Right hindlimb (tissue), 1 donor: ENCODE measurements at regions not wholly inside any gene's neighbourhood (a gene's known extent, or its start where the extent isn't known, plus 50 kb on each side); places are given as distances from the start of the nearest gene placed in this dataset.
"Not testable (repeated sequence)": the region's sequence is repeated elsewhere in the genome, so short reads cannot be mapped to it uniquely, and the experiment has no call there.

Experiments
- DNase-seq: peaks from one replicate; pipeline ENCODE4 v3.0.0-alpha.2; 2018

DNA sequence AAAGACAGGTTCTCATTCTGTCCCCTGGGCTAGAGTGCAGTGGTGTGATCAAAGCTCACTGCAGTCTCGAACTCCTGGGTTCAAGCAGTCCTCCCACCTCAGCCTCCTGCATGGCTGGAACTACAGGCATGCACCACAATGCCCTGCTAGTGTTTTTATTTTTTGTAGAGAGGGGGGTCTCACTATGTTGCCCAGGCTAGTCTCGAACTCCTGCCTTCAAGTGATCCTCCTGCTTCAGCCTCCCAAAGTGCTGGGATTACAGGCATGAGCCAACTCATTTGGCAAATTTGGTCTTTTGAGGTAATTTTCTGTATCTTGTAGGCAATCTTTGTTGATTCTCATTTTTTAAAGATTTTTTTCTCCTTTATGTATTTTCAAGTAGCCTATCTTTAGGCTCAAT lies 205.7 kb downstream of the ZIC5 start:
- no peak for DNase-seq

DNA sequence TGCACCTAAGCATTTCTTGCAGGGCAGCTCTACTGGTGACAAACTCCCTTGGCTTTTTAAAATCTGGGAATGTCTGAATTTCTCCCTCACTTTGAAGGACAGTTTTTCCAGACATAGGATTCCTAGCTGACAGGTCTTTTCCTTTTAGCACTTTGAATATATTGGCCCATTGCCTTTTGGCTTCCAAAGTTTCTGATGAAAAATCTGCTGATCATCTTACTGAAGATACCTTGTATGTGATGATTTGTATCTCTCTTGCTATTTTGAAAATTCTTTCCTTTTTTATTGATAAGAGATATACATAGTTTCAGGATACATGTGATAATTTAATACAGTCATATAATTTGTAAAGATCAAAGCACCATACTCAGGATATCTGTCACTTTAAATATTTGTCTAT lies 211.1 kb downstream of the ZIC5 start:
- DNase-seq = no peak

DNA sequence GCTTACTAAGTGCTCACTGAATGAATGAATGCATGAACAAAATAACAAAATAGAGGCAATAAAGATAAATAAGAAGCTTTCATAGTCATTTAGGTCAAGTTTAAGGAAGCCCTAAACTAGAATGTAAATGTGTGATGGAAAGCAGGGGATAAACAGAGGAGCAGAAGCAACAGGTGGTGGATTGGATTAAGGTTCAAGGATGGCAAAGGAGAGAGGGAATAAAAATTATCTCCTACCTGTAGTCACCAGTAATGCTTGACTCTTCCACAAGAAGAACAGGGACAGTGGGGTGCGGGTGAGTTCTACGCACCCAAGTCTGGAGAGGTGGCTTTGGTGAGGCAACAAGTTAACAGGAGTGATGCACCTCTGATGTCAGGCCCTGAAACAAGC lies 212.4 kb downstream of the ZIC5 start:
- no peak for DNase-seq

DNA sequence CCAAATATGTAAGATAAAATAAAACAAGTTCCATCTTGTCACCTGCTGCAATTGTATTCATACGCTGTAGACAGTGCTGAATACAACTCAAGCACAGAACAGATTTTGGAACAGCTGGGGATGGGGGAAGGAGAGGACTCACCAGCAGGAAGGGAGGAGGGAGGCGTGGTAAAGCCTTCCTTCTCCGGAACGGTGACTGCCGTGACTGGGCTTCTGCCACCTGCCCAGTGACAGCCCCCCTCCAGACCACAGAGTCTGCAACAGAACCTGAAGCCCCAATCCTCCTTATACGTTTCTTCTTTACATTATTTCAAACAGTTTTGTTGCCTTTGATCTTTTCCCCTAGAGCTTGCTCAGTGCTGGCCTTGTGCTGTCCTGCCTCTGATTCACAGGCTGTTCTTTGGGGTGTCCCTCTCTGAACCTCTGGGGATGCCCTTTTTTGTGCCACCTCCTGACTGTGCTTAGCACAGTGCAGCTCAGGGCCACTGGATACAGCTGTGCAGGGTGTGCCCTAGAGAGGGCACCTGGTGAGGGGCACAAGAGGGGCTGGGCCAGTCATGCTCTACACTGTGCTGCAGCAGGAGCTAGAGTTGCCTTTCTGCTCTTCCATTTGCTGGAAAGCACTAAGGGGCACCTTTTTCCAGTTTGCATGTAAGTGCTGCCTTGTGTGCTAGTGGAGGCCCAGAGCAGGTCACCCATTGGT lies 213.0 kb downstream of the ZIC5 start:
- DNase-seq = no peak

DNA sequence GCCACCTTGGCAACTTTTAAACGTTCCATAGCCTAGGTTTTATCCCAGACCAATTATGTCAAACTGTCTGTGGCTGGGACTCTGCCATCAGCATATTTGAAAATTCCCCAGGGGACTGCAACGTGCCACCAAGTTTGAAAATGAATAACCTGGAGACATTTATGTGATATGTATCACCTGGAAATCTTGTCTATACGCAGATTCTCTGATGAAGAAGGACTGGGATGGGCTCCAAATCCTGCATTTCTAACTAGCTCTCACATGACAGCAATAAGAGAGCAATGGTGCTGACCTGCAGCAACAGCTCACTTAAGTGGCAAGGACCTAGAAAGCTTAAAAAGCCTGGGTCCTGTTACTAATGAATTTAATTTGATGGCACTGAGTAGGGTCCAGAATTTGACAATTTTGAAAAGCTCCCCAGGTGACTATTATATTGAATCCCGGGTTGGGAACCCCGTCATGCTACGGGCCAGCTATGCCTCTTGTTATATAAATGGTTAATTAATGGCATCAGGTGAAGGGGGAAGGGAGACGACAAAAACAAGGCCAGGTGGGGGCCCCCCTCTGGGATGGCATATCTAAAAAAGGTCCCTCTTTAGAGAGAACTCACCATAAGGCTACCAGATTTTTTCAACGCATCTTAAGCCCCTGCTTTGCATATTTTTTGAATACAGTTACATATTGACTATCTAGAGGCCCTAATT lies 213.7 kb downstream of the ZIC5 start:
- no peak for DNase-seq

DNA sequence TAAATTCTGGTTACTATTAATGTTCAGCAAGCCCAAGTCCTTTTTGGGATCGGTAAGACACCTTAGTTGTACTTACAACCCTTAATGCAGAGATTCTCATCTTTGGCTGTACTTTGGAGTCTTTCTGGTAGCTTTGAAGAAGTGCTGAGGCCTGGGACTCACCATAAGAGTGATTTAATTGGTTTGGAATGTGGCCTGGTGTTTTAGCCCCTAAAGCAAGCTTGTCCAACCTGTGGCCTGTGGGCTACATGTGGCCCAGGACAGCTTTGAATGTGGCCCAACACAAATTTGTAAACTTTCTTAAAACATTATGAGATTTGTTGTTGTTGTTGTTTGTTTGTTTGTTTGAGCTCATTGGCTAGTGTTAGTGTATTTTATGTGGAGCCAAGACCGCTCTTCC lies 215.3 kb downstream of the ZIC5 start:
- no peak for DNase-seq

DNA sequence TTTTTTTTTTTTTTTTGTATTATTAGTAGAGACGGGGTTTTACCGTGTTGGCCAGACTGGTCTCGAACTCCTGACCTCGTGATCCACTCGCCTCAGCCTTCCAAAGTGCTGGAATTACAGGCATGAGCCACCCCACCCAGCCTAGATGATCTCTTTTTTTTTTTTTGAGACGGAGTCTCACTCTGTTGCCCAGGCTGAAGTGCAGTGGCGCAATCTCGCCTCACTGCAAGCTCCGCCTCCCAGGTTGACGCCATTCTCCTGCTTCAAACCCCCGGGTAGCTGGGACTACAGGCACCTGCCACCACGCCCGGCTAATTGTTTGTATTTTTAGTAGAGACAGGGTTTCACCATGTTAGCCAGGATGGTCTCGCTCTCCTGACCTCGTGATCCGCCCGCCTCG lies 216.8 kb downstream of the ZIC5 start:
- DNase-seq = not testable (repeated sequence)

DNA sequence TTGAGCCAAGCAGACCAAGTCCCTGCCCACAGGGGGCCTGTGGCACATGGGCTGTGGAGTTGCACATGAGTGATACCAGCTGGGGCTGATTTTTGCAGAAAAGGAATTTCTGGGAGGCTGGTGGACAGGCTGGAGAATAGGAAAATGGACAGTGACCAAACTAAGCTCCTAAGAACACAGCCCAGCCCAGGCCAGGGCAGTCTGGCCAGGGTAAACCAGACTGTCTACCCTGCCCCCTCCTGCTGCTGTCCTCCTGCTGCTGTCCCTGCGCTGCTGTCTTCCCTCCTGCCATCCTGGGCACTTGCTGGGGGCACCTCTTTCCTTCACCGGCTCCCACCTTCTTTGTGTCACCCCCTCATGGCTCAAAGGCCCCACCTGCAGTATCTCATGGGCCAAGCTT lies 219.2 kb downstream of the ZIC5 start:
- DNase-seq = no peak

DNA sequence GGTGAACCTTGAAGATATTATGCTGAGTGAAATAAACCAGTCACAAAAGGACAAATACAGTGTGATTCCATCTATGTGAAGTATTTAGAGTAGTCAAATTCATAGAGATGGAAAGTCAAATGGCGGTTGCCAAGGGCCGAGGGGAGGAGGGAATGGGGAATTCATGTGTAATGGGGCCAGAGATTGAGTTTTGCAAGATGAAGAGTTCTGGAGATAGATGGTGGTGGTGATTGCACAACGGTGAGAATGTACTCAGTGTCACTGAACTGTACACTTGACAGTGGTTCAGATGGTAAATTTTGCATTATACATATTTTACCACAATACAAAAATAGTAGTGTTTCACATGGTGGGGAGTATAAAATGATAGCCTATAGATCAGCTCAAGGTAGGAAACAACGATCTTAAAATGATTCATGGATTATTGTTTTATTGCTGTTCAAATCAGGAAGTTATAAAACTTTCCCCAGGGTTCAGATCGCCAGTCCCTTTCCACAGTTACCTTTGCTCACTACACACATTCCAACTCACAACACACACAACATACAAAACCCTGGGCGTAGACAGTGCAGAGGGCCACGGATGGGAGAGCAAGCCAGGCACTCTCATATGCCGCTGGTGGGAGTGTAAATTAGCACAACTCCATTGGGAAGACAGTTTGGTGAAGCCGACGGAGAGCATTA lies 219.9 kb downstream of the ZIC5 start:
- DNase-seq = no peak

DNA sequence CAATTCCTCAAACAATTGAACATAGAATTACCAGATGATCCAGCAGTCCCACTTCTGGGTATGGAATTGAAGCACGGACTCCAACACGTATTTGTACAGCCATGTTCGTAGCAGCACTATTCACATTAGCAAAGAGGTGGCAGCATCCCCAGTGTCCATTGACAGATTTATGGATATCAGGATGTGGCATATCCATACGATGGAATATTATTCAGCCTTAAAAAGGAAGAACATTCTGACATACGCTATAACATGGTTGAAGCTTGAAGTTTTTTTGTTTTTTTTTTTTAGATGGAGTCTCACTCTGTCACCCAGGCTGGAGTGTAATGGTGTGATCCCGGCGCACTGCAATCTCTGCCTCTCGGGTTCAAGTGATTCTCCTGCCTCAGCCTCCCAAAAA lies 220.6 kb downstream of the ZIC5 start:
- no peak for DNase-seq

DNA sequence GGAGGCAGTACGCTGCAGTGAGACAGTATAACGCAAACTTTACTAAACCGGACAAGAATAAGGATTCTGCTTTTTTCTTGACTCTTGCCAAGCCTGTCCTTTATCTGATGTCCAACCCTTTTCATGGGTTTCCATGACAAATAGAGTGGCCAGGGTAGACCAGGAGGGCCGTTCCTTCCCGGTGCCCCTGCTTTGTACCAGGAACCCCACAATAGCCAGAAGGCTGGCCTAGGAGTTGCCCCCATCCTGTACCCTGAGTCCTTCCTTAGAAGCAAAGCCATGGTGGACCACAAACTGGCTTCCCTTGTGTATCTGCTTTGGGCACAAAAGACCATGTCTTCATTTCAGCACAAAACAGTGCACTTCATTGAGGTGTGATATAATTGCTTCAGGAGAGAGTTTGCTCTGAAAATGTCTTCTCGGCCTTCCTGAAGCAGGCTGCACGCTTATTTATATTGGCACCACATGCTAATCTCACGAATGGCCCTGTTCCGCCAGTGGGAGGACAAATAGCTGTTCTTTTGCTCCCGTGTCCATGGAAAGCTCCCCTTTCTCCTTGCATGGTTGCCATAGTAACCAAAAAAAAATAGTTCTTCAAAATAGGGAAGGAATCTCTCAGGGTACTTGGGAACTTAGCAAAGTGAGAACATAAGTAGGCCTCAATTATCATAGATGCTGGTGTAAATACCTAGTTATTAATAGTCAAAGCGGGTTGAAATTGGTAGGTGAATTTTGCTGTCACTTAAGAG lies 222.1 kb downstream of the ZIC5 start:
- no peak for DNase-seq

DNA sequence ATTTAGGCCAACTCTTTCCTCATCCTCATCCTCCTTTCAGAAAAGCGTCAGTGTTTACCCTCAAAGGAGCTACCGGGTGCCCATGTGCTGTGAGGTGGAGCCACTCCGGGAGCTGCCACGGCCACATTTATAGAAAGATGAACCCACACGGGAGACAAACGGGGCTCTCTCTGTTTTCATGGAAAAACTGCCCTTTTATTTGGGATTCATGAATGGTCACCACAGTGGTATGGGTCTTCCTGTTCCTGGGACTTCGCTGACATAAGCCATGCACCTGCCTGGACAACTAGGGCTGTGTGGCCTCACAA lies 224.2 kb downstream of the ZIC5 start:
- no peak for DNase-seq

DNA sequence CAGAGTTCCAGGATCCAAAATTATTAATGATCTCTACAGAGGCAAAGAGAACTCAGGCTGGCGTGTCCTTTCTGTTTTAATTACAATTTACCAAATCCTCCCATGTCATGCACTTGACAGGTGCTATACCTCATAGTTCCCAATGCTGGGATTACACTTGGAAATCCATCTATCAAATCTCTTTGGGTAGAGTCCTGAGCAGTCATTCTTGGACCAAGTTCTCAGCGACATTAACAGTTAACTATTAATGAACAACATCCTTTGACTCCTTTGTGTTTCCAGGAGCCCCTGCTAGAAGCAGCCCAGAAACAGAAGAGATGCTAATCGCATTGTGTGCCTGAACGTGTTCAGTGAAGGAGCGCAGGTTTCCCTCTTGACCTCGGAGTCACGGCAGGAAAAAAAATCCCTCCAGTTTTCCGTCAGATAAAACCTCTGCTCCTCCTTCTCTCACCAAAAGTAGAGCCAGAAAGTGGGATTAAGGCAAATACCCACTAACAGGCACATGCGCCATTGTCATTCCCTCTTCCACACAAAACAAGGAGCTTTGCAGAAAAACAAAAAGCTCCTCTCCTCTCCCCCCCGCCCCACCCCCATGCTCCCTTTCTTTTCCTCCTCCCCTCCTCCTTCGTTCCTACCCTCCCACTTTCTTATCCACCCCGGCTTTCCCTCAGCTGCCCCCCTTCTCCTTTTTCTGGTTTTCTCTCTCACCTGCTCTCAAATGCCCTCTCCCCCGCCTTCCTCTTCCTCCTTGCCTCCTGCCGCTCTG lies 224.7 kb downstream of the ZIC5 start:
- no peak for DNase-seq

DNA sequence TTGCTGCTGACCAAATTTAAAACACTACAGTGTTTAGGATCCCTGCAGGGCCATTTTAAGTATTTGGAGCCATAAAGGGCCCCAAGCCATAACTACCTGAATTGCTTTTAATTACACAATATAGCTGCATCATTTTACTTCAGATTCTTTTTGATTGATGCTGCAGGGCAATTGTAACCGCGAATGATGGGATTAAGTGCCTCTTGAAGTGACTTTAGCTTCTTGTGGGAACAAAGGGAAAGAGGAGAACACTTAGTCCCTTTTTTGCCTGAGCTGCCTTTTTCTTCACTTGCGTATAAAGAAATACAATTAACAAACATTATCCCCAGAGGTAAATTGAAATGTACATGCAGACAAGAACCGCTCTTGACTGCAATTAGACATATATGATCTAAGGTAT lies 228.5 kb downstream of the ZIC5 start:
- DNase-seq = no peak

DNA sequence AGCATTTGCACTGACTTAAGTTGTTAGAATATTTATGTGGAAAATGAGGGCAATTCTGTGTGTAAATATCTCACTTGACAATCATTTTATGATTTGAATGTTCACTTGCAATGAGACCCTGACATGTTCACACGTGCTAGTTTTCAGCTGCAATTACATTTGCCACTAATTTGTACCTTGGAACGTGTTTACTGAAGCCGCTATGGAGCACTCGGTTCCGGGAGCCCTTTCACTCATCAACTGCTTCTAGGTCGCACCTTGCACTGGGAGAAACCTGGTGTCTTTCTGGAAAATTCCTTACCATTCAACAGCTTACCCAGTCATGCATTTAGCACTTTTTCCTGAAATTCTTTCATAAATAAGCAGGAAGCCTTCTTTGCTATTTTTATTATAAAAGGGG lies 229.6 kb downstream of the ZIC5 start:
- no peak for DNase-seq

DNA sequence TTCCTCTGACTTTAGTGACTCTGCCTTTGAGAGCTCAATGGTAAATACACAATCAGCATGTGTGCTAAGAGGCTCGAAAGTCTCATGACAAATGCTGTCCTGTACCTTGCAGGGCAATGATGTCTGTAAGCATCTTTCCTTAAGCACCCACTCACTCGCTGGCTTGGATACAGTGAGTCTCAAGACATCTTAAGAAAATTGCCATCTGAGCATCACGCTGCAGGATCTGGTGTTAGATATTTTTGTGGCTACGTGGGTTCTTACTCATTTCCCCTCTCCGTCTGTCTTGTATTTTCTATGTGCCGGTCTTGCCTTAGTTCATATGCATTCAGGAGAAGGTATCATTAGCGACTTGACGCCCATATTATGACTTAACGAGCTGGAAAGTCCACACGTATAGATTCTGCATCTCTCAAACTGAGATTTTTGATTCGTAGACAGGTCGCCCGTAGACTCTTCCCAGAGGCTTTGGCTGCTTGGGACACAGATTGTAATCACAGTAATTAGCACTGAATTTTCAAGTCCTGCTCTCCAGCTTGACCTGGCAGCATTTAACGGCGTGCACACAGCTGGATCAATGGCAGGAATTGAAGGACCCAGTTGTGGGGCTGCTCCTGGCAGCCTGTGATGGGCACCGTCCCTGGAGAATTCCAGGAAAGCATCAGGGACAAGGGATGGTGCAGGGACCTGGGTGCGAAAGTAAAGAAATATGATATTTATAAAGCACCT lies 231.2 kb downstream of the ZIC5 start:
- no peak for DNase-seq

DNA sequence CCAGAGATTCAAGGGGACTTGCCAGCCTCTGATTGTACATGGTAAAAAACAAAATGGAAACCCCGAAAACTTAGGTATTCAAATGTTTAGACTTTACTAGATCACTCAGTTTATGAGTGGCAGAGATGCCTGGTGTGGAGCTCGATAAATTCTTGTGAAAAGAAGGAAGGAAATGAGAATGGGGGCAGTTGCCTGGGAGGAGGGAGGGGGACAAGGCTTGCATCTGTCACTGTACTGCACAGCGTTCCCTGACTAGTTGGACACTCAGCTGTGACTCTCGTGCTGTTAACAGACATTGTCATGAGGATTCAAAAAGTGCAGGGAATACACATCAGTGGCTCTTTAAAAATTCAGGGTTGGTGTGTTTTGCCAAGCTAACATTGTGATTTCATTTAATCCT lies 232.9 kb downstream of the ZIC5 start:
- DNase-seq = no peak

DNA sequence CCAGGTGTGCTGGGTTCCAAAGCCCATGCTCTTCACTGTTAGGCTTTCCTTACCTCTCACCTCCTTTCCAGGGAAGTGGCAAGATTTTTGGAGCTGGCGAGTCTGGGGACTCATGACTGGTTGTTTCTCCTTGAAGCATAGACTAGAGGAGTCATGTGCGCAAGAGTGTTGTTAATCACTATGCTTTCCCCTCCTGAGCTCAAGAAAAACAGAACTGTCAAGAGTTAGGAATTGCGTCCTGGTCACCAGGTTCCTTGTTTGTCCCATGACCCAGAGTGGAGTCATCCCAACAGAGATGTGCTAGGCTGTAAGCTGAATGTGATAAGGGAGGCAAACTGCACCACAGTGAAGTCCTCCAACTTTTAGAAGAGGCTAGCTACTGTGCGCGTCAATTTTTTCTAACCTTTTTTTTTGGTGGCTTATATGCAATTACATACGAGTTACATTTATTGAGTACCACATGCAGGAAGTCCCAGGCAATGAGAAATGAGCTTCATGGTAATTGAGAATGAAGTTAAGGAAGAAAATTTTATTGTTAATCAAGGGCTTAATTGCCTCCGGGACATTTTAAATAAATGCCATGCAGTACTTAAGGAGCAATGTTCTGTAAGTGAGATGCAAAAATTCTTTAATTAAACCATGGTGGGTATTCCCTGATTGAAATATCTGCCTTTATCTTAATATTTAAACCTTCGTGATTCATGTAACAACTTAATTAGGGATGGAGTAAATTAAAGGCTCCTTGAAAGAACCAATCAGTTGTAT lies 233.9 kb downstream of the ZIC5 start:
- no peak for DNase-seq

DNA sequence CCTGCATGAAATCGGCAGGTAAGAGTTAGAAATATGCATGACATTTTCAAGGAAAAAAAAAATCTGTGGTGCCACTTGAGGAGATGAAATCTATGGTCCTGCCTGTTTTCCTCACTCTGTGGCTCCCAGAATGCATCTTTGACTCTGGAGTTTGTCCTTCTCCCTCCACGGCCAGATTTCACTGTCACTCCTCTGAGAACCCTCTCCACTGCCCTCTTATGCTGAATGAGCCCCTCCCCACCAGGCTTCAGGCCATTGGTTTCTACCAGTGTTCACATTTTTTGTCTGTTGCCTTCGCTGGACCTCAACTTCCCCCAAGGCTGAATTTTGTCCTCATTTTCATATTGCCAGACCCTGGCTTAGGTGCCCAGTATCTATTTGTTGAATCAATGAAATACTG lies 235.0 kb downstream of the ZIC5 start:
- no peak for DNase-seq

DNA sequence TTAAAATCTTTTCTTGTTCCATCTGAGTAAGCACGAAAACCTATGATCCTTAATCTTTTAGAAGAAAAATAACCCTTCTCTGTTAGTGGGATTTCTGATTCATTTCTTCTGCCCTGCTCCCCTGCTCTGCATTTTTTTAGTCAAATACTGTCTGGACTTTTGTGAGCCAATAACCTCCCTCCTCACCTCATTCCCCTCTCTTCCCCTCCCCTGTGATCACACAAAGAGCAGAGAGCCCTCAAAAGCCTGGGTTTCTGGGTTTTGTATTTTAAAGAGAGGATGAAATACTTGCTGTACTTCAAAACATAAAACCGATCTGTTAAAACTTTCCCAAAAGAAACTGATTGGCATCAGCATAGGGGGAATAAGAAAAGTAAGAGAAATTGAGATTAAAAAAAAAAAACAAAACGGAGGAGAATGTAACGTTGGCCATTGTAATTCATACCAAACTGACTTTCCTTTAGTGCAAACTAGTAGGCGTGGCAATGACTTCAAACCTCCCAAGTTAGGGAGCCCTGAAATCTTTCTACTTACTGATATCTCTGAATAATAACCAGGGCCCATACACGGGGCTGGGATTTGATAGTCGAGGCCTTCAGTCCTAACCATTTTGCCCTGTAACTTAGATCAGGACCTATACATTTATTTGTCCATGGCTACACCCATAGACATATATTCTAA lies 232.9 kb downstream of the TM9SF2 start:
- DNase-seq = no peak

DNA sequence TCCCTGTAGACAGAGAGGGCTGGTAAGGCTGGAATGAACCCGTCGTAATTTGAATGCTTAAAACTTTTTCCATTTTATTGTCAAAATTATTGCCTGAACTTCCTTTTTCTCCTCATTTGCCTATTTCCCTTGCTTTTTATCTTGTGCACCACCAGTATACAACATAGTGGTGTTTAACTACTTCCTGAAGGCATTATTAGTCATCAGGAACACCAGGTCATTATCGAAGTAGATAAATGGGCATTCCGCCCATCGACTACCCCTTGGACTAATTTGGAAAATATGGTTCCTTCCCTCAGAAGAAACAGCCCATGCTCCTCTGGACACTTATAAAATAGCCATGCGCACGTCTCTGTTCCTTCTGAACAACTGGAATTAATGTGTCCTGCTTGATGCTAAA lies 232.1 kb downstream of the TM9SF2 start:
- no peak for DNase-seq
